ENCODE measurements at regions not wholly inside any gene's neighbourhood (a gene's known extent, or its start where the extent isn't known, plus 50 kb on each side); places are given as distances from the start of the nearest gene placed in this dataset.

GRCh38 chr2:5946225-5947115, 254.3 kb downstream of the SOX11 start:
- TF ChIP-seq ZFX (IDR thresholded peaks at IDR 0.05), result no peak
- TF ChIP-seq, protein P1, sequence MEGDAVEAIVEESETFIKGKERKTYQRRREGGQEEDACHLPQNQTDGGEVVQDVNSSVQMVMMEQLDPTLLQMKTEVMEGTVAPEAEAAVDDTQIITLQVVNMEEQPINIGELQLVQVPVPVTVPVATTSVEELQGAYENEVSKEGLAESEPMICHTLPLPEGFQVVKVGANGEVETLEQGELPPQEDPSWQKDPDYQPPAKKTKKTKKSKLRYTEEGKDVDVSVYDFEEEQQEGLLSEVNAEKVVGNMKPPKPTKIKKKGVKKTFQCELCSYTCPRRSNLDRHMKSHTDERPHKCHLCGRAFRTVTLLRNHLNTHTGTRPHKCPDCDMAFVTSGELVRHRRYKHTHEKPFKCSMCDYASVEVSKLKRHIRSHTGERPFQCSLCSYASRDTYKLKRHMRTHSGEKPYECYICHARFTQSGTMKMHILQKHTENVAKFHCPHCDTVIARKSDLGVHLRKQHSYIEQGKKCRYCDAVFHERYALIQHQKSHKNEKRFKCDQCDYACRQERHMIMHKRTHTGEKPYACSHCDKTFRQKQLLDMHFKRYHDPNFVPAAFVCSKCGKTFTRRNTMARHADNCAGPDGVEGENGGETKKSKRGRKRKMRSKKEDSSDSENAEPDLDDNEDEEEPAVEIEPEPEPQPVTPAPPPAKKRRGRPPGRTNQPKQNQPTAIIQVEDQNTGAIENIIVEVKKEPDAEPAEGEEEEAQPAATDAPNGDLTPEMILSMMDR (conservative IDR thresholded peaks at IDR 0.05), result no peak
- H3K27ac ChIP-seq, result no peak overlapping the region

GRCh38 chr2:5950736-5951135, 258.6 kb downstream of the SOX11 start:
- no peak for TF ChIP-seq ZFX (IDR thresholded peaks at IDR 0.05)
- TF ChIP-seq, protein P1 (conservative IDR thresholded peaks at IDR 0.05), result no peak
- H3K27ac ChIP-seq, result no peak overlapping the region

- H3K27ac ChIP-seq, result no peak overlapping the region
- no peak for TF ChIP-seq ZFX (IDR thresholded peaks at IDR 0.05)
- TF ChIP-seq, protein P1 (conservative IDR thresholded peaks at IDR 0.05), result no peak
Measured at GRCh38 chr2:5951471-5951870, 259.3 kb downstream of the SOX11 start.

- no peak for TF ChIP-seq ZFX (IDR thresholded peaks at IDR 0.05)
- TF ChIP-seq, protein P1 (conservative IDR thresholded peaks at IDR 0.05), result no peak
- H3K27ac ChIP-seq, result no peak overlapping the region
Measured at GRCh38 chr2:5953525-5953924, 261.3 kb downstream of the SOX11 start.

GRCh38 chr2:5954509-5954908, 262.3 kb downstream of the SOX11 start:
- no peak for TF ChIP-seq ZFX (IDR thresholded peaks at IDR 0.05)
- TF ChIP-seq, protein P1 (conservative IDR thresholded peaks at IDR 0.05), result no peak
- H3K27ac ChIP-seq, result no peak overlapping the region

GRCh38 chr2:5955921-5956320, 263.7 kb downstream of the SOX11 start:
- no peak overlapping the region for H3K27ac ChIP-seq
- TF ChIP-seq ZFX (IDR thresholded peaks at IDR 0.05), result no peak
- TF ChIP-seq, protein P1 (conservative IDR thresholded peaks at IDR 0.05), result no peak
